NB4 (cell line): ENCODE measurements at regions not wholly inside any gene's neighbourhood (a gene's known extent, or its start where the extent isn't known, plus 50 kb on each side); places are given as distances from the start of the nearest gene placed in this dataset.

Source experiments
- MYC ChIP-seq: IDR thresholded peaks from 2 replicates; pipeline ENCODE4 v1.6.1; 2011; ENCODE audit warnings: low read depth, low read length
- POLR2A ChIP-seq: IDR thresholded peaks from 2 replicates; pipeline ENCODE4 v1.6.1; 2011; ENCODE audit warnings: mild to moderate bottlenecking; ENCODE audit not compliant: insufficient read length; ENCODE audit errors: extremely low read depth
- TF ChIP-seq, protein P1 (sequence below): IDR thresholded peaks from one replicate; pipeline ENCODE4 v1.5.1; 2012; ENCODE audit warnings: low read depth, low read length
- TF ChIP-seq, protein P2 (sequence below): IDR thresholded peaks from 2 replicates; pipeline ENCODE4 v1.6.1; 2011; ENCODE audit warnings: low read depth, low read length

GRCh38 chr17:77462553-77463497, 322.1 kb downstream of the SEC14L1 start:
- TF ChIP-seq, protein P1, sequence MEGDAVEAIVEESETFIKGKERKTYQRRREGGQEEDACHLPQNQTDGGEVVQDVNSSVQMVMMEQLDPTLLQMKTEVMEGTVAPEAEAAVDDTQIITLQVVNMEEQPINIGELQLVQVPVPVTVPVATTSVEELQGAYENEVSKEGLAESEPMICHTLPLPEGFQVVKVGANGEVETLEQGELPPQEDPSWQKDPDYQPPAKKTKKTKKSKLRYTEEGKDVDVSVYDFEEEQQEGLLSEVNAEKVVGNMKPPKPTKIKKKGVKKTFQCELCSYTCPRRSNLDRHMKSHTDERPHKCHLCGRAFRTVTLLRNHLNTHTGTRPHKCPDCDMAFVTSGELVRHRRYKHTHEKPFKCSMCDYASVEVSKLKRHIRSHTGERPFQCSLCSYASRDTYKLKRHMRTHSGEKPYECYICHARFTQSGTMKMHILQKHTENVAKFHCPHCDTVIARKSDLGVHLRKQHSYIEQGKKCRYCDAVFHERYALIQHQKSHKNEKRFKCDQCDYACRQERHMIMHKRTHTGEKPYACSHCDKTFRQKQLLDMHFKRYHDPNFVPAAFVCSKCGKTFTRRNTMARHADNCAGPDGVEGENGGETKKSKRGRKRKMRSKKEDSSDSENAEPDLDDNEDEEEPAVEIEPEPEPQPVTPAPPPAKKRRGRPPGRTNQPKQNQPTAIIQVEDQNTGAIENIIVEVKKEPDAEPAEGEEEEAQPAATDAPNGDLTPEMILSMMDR: no peak
- TF ChIP-seq POLR2A: no peak
- TF ChIP-seq, protein P2, sequence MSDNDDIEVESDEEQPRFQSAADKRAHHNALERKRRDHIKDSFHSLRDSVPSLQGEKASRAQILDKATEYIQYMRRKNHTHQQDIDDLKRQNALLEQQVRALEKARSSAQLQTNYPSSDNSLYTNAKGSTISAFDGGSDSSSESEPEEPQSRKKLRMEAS: no peak
- no peak for TF ChIP-seq MYC
